GM18909 (cell line): ENCODE measurements at regions not wholly inside any gene's neighbourhood (a gene's known extent, or its start where the extent isn't known, plus 50 kb on each side); places are given as distances from the start of the nearest gene placed in this dataset.

Source experiments
- ATAC-seq: cut with Tn5 transposase; IDR thresholded peaks from one replicate; pipeline ENCODE4 v1.9.1; 2021; ENCODE audit warnings: mild to moderate bottlenecking; ENCODE audit not compliant: unreplicated experiment, poor library complexity

DNA sequence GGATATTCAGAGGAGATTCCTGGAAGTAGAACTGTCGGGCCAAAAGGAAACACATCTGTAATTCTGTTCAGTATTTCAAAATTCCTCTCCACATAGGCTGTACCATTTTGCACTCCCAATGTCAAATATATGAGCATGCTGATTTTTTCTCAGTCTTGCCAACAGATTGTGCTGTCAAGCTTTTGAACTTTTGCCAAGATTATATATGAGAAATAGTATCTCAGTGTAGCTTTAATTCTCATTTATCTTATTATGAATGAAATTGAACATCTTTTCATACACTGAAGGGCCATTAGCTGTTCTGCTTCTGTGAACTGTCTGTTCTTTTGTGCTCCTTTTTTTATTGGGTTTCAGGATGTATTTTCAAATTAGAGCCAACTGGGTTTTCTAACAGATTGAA lies 907.1 kb downstream of the MAT2B start:
- no peak for ATAC-seq

- no peak for ATAC-seq
These were observed 914.7 kb downstream of the MAT2B start for GRCh38 chr5:164420161-164420560.

- no peak for ATAC-seq
These were observed 917.0 kb downstream of the MAT2B start for GRCh38 chr5:164422400-164422799.

DNA sequence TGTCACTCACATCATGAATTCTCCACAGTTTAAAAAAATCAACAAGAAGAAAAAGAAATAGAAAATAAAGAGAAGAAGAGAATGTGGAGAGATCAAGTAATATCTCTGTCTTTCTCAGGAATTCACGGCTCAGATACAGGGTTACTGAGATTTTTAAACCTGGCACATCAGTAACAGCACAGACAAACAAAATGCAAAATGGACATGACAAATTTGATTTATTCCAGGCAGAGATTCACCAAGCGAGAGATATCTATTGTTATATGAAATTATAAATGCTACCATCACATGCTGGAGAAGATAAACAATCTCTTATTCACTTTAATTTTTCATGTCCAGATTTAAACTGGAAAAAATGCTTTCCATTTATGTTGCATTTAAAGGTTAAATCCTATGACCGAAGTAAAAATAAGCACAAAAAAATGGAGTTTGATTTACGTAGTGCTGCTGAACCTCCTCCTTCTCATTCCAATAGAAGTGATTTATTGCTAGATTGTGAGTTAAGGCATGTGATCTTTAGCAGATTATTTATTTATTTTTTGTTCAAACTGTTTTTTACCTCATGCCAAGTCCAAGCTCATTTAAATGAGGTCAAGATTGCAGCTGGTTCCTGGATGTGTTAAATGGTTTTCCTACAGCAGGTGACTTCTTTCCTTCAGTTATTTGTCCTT lies 926.4 kb downstream of the MAT2B start:
- no peak for ATAC-seq

DNA sequence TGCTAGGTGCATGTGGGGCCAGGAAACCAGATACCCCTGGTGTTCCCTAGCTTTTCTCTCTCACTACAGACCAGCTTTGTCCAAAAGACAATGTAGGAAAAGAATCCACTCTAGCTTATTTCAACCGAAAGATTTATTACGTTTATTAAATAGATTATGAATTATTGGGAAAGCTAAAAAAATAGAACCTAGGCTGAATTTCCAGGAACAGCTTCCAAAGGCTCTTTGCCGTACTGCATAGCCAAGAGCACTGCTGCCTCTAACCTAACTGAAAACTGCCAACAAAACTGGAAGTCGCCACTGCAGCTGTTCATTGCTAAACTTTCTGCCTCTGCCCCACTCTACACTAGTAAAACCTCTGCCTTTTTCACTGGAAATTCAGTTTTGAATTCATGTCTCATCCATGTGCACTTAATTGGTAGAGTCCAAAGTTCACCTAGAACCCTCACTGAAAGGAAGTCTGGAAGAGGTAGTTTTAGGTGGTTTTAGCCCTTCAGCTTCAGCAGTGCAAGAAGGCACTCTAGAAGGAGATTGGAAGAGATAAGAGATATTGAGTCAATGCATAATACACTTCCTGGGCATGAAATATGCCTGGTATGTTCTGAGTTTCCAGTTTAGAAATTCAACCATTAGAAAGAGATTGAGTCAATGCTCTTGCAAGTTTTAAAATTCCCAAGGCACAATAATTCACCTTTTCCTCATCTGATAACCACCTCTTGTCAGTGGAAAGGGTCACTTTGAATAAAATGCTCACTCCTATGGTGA lies 927.9 kb downstream of the MAT2B start:
- no peak for ATAC-seq

DNA sequence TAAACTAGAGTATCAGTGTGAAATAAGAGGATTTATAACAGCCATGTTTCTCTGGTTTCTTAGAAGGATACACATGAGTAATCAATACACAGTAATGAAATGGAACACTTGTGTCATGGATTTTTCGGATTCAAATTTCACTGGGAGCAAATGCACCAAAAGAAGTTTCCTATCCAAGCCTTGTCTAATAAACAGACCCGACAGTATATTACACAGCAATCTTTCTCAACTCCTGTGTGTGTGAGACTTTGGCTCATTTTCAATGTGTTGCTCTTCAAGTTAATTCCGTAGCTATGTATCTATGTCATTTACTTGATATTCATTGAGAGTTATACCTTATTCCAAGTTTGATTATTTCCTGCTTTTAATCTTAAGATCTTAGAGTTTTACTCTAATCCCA lies 930.2 kb downstream of the MAT2B start:
- ATAC-seq: no peak

DNA sequence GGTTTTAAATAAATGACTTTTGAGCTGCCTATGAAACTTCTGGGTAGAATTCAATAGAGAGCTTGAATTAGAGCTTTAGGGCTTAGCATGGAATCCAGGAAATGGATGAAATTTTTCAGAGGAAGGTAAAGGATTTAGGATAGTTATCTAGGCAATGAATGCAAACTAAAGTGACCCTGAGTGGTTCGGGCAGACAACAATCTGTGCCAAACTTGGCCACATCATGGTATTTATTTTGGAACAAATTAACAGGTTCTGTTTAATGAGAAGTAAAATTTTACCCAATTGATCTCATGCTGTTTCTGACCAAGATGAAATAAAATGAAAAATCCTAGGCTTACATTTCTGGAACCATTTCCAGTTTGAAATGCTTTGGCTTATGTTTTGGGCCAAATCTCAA lies 934.4 kb downstream of the MAT2B start:
- ATAC-seq: no peak

DNA sequence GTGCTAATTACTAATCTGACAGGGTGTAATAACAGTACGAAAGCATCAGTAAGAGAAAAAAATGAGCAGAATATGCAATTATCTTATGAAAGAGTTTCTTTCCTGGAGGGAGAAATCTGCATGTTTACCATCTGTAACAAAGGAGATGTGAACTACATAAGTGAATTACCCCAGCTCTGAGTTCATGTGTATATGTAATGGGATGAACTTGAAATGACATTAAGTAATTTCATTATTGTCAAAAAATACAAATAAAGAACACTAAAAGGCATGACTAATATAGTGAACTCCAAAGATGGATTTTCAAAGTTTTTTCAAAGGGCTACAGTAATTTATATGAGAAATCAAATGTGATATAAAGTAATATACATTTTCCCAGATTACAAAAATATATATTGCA lies 944.0 kb downstream of the MAT2B start:
- ATAC-seq: no peak

GRCh38 chr5:164466033-164466432 lies 960.6 kb downstream of the MAT2B start:
- ATAC-seq: no peak

DNA sequence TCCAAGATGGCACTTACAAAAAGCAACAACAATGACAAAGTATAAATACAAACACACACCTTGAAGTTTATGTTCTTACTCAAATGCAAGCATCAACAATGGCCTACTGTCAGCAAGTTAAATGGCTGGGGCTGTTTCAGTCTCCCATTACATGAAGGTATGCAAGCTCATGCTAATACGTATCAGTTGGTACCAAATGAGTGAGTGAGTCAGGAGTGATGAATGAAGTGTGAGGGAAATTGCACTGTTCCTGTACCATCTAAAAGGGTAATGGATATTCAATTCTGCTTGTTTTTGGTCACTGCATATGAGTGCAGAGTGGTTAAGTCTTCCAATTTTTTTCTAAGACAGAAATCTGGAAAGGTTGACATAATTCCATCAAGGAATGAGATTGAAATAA lies 964.9 kb downstream of the MAT2B start:
- no peak for ATAC-seq

DNA sequence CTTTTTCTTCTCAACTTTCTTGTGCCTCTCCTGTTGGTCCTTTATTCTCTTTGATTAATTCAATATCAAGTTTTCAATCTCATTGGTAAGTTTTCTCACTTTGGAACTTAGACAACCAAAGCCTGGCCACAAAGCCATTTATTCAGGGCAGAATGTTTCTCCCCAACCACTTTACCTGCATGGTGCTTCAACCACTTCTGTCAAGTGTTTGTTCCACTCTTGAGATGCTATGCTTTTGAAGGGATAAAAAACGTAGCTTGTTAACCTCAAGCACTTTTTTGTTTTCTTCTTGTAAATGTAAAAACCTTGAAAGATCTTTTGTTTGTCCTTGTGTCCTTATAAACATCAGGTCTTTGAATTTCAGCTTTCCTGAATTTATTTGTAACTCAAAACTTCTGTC lies 966.7 kb downstream of the MAT2B start:
- ATAC-seq: no peak

- ATAC-seq: no peak
These were observed 970.0 kb downstream of the MAT2B start for GRCh38 chr5:164475339-164475977.

DNA sequence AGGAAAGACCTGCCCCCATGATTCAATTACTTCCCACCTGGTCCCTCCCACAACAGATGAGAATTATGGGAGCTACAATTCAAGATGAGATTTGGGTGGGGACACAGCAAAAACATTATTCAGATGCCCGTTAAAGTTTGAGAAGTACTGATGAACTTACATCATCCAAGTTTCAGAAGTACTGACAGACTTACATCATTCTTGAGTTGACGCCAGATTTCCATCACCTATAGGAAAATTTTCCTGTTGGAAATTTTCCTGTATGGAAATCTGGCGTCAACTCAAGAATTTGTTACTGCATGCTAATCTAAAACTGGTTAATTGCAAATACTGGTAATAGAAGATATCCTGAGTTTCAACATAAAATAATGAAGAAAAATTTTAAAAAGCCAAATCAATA lies 975.9 kb downstream of the MAT2B start:
- ATAC-seq: no peak

DNA sequence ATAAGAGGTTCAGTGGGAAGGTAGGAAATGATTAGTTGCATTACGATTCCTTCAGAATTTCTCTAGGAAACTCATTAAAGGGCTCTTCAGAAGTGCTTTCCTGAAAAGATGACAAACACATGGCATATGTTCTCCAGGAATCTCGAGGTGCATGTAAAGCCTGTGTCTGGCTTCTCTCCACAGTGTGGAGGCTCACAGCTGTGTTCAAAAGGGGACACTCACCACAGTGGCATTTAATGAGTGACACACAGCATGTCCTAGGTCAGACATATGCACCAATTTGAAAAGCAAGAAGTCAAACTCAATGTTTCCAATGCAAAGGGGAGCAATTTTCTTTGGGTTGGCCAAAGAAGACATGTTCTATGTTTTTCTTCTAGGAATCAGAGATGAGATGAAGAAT lies 976.9 kb downstream of the MAT2B start:
- no peak for ATAC-seq

DNA sequence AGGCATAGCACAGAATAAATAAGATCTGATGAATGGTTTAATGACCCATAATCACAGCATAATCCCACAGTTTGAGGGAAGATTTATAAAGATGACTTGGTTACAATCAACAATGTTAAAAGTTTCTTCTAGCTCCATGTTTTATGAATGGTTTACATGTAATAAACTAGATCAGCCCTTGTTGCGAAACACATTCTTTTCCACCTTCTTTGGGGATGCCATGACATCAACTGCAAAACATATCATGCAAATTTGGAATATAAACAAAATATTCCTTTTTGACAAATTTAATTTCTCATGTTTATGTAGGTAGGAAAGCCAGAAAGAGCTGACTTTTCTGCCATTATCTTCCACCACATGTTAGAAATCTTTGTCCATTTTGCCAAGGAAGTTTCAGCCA lies 979.5 kb downstream of the MAT2B start:
- ATAC-seq: no peak

GRCh38 chr5:164487939-164488338 lies 982.5 kb downstream of the MAT2B start:
- no peak for ATAC-seq

- no peak for ATAC-seq
These were observed 992.1 kb downstream of the MAT2B start for GRCh38 chr5:164497311-164498064.

DNA sequence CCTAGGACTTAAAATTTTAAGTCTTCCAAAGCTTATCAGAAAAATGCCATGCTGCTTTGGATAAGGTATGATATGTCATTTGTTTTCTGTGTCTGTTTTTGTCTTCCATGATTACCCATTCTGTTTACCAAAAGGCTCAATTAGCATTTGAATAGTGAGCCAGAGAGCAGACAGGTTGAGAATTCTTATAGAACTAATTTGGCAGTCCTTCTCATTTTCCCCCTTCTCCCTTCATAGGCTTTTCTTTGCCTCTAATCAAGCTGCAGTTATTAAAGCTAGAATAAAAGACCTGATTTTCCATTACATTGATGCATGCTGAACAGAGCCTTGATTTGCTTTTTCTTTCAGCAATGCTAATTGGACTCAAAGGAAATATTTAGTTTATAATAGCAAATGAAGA lies 993.0 kb downstream of the MAT2B start:
- ATAC-seq: no peak

DNA sequence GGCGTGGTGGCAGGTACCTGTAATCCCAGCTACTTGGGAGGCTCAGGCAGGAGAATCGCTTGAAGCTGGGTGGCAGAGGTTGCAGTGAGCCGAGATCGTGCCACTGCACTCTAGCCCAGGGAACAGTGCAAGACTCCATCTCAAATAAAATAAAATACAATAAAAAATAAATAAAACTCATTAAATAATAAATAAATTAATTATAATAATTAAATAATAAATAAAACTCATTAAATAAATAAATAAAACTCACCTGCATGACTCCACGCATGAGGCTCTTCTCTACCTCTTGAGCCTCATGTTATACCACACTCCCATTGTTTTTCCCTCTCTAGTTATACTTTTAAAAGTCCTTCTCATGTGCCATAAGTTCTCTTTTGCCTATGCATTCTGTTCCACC lies 995.4 kb downstream of the MAT2B start:
- no peak for ATAC-seq

DNA sequence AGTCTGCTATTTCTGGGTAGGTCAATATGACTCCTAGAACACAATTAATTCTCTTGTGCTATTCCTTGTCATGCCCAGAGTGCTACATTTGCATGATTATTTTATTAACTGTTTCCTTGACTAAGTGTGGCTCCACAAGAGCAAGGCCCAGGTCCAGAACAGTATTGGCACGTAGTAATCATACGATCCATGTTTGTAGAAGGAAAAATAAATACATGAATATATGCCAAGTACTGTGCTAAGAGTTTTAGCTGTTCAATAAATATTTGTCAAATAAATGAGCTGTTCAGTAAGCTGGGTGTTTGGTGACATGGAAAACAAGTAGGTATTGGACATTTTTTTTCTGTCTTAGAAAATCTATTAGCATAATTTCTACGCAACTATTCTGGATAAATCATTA lies 995.9 kb downstream of the MAT2B start:
- ATAC-seq: no peak
